Glutamatergic neuron (in vitro differentiated cells): ENCODE measurements at regions not wholly inside any gene's neighbourhood (a gene's known extent, or its start where the extent isn't known, plus 50 kb on each side); places are given as distances from the start of the nearest gene placed in this dataset.

Experiments used
- DNase-seq: peaks from one replicate; pipeline ENCODE4 v3.0.0; 2022
- H3K27ac Mint-ChIP-seq: one replicate; pipeline ENCODE4 v1.8.0; 2020; ENCODE audit warnings: mild to moderate bottlenecking, mixed read lengths, inconsistent platforms; ENCODE audit not compliant: unreplicated experiment
- H3K27me3 Mint-ChIP-seq: one replicate; pipeline ENCODE4 v1.8.0; 2020; ENCODE audit warnings: mild to moderate bottlenecking, moderate library complexity, mixed read lengths, inconsistent platforms; ENCODE audit not compliant: unreplicated experiment
- H3K36me3 Mint-ChIP-seq: one replicate; pipeline ENCODE4 v1.8.0; 2020; ENCODE audit warnings: mild to moderate bottlenecking, mixed read lengths, inconsistent platforms; ENCODE audit not compliant: unreplicated experiment
- H3K4me1 Mint-ChIP-seq: one replicate; pipeline ENCODE4 v1.8.0; 2020; ENCODE audit warnings: mild to moderate bottlenecking, low read depth, mixed read lengths, inconsistent platforms; ENCODE audit not compliant: unreplicated experiment
- H3K4me3 Mint-ChIP-seq: one replicate; pipeline ENCODE4 v1.8.0; 2020; ENCODE audit warnings: mild to moderate bottlenecking, mixed read lengths, inconsistent platforms; ENCODE audit not compliant: unreplicated experiment
- H3K9me3 Mint-ChIP-seq: one replicate; pipeline ENCODE4 v1.8.0; 2020; ENCODE audit warnings: mild to moderate bottlenecking, moderate library complexity, mixed read lengths, inconsistent platforms; ENCODE audit not compliant: unreplicated experiment
- CTCF ChIP-seq: fragments of 200-600 bp; sonication (generic); IDR thresholded peaks from one replicate; pipeline ENCODE4 v1.5.0; 2021; ENCODE audit not compliant: partially characterized antibody, unreplicated experiment

DNA sequence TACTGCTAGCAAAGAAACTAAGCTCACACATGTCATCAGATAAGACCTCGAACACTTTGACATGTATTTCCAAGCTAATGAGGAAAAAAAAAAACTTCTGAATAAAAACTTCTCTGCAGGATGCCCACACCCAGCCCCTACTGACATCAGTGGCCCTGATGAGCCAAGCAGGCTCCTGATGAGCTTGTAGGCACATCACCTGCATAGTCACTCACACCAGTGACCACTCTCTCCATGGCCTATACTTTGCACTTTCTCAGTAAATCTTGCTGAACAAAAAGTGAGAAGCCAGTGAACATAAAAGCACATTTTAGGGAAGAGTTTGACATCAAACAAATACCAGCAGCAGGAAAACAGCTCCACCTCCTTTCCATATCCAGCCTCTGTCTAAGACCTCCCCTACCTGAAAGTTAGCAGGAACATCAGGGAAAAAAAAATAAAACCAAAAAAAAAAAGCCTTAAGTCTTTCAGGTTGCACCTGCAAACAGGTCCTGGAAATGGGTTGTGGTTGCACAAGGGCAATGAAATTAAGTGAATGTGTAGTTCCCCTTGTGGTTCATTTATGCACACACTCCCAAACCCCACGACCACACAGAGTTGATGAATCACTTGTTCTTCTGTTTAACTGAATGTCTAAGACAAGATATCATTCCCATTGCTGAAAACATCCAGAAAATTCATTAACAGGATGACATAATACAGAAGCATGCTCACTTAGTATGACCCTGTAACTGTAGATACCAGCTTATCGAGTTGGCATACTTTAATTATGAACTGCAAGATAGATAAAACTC lies 205.2 kb upstream of the PDE1C start:
- Mint-ChIP-seq H3K9me3 (no peaks in the 10 kb centered on the region), H3K27me3 (no peaks in the 10 kb centered on the region), H3K36me3 (no peaks in the 10 kb centered on the region), H3K27ac (no peak overlapping the region), H3K4me3 (no peak overlapping the region), H3K4me1 (no peaks in the 10 kb centered on the region)
- no peak for DNase-seq
- TF ChIP-seq CTCF = no peak

- no peak overlapping the region for H3K4me3 Mint-ChIP-seq
- no peaks in the 10 kb centered on the region for H3K36me3 Mint-ChIP-seq
- no peak for DNase-seq
- TF ChIP-seq CTCF = no peak
- no peaks in the 10 kb centered on the region for H3K4me1 Mint-ChIP-seq
- no peaks in the 10 kb centered on the region for H3K9me3 Mint-ChIP-seq
- H3K27me3 Mint-ChIP-seq = no peaks in the 10 kb centered on the region
- no peak overlapping the region for H3K27ac Mint-ChIP-seq
Observed at GRCh38 chr7:32273297-32273696, 203.1 kb upstream of the PDE1C start.

DNA sequence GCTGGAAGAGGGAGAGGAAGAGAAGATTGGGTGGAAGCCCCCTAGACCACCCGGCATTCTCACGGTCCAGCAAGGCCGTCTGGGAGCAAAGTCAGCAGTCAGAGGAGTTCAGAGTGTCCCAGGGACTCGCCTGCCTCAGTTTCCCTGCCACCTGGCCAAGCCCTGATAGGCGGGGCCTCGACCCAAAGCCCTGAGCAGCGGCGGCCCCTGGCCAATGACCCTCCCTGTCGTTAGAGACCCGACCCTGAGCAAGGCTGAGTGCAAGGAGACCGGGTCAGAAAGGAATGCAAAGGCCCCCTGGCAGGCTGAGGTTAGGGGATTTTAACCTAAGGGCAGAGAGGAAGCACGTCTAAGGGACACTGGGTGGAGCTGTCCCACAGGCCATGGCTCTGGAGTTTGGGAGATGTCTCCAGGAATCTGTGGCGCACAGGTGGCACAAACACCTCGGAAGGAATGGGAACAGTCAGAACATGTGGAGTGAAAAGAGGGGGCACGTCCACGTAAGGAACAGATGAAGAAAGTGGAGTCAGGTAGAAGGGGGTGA lies 196.8 kb upstream of the PDE1C start:
- no peaks in the 10 kb centered on the region for H3K4me1 Mint-ChIP-seq
- no peak for DNase-seq
- no peak for TF ChIP-seq CTCF
- no peaks in the 10 kb centered on the region for H3K36me3 Mint-ChIP-seq
- peaks cover 2% of the 10 kb centered on the region for H3K9me3 Mint-ChIP-seq
- H3K4me3 Mint-ChIP-seq = no peak overlapping the region
- no peaks in the 10 kb centered on the region for H3K27me3 Mint-ChIP-seq
- H3K27ac Mint-ChIP-seq = no peak overlapping the region

- no peak overlapping the region for H3K4me3 Mint-ChIP-seq
- no peak overlapping the region for H3K27ac Mint-ChIP-seq
- TF ChIP-seq CTCF = no peak
- no peaks in the 10 kb centered on the region for H3K4me1 Mint-ChIP-seq
- no peaks in the 10 kb centered on the region for H3K27me3 Mint-ChIP-seq
- H3K36me3 Mint-ChIP-seq = no peaks in the 10 kb centered on the region
- H3K9me3 Mint-ChIP-seq = peaks cover 2% of the 10 kb centered on the region
- no peak for DNase-seq
Observed at GRCh38 chr7:32264702-32265284, 194.6 kb upstream of the PDE1C start.

GRCh38 chr7:32263611-32264010 lies 193.4 kb upstream of the PDE1C start:
- no peak for DNase-seq
- no peaks in the 10 kb centered on the region for H3K36me3 Mint-ChIP-seq
- no peaks in the 10 kb centered on the region for H3K27me3 Mint-ChIP-seq
- no peak overlapping the region for H3K27ac Mint-ChIP-seq
- peaks cover 2% of the 10 kb centered on the region for H3K9me3 Mint-ChIP-seq
- no peaks in the 10 kb centered on the region for H3K4me1 Mint-ChIP-seq
- TF ChIP-seq CTCF = no peak
- H3K4me3 Mint-ChIP-seq = no peak overlapping the region
